IMR-90 (cell line): ENCODE measurements at regions not wholly inside any gene's neighbourhood (a gene's known extent, or its start where the extent isn't known, plus 50 kb on each side); places are given as distances from the start of the nearest gene placed in this dataset.

Source experiments
- ATAC-seq: fragments of 200-7000 bp; cut with Tn5 transposase; 2 replicates; pipeline ENCODE4 v1.9.1; 2020; ENCODE audit warnings: low read depth, mild to moderate bottlenecking, moderate library complexity
- BruUV-seq: library from RNA; stranded (reverse); fragments of 400-500 nt; replicated peaks from 2 replicates; lab custom pipeline; 2021; lab: Mats Ljungman, UMichigan
- CTCF ChIA-PET: fragments of 300-600 bp; formaldehyde crosslinking; extraction: SDS; loops from one replicate; lab custom pipeline; 2021; ENCODE audit warnings: antibody characterized with exemption; lab: Yijun Ruan, JAX
- POLR2A ChIA-PET: fragments of 300-600 bp; sonication (Branson Sonifier 250); formaldehyde crosslinking; loops from one replicate; lab custom pipeline; 2022; ENCODE audit warnings: antibody characterized with exemption; ENCODE audit not compliant: unreplicated experiment; lab: Charles Lee
- DNase-seq: peaks from one replicate; pipeline ENCODE4 v3.0.0; 2013
- H2AFZ ChIP-seq: replicated peaks from 2 replicates; pipeline ENCODE3; 2013; ENCODE audit warnings: low read length, mild to moderate bottlenecking; ENCODE audit not compliant: poor library complexity
- H2AK5ac ChIP-seq: 2 replicates; pipeline ENCODE4 v1.6.1; 2013; ENCODE audit warnings: low read depth, low read length, inconsistent platforms
- H2AK9ac ChIP-seq: replicated peaks from 2 replicates; pipeline ENCODE3; 2013; ENCODE audit warnings: mild to moderate bottlenecking, low read depth, low read length, moderate library complexity; ENCODE audit not compliant: poor library complexity
- H2BK120ac ChIP-seq: 2 replicates; pipeline ENCODE4 v1.6.1; 2013; ENCODE audit warnings: low read depth, low read length, inconsistent platforms
- H2BK15ac ChIP-seq: 3 replicates; pipeline ENCODE4 v1.6.1; 2013; ENCODE audit warnings: low read depth, low read length, inconsistent platforms
- H2BK20ac ChIP-seq: 2 replicates; pipeline ENCODE4 v1.6.1; 2013; ENCODE audit warnings: low read depth, mild to moderate bottlenecking, inconsistent platforms, low read length, moderate library complexity
- H2BK5ac ChIP-seq: 2 replicates; pipeline ENCODE4 v1.6.1; 2013; ENCODE audit warnings: mild to moderate bottlenecking, low read depth, low read length, inconsistent platforms; ENCODE audit not compliant: poor library complexity, severe bottlenecking
- H3K14ac ChIP-seq: replicated peaks from 2 replicates; pipeline ENCODE4 v1.6.1; 2013; ENCODE audit warnings: low read depth, low read length, inconsistent platforms
- H3K18ac ChIP-seq: 2 replicates; pipeline ENCODE4 v1.6.1; 2013; ENCODE audit warnings: low read depth, low read length, control low read depth
- H3K23ac ChIP-seq: 2 replicates; pipeline ENCODE4 v1.6.1; 2013; ENCODE audit warnings: low read depth, low read length, inconsistent platforms
- H3K27ac ChIP-seq: 2 replicates; pipeline ENCODE4 v1.5.1; 2013; ENCODE audit warnings: mild to moderate bottlenecking, control low read depth, low read length; ENCODE audit not compliant: insufficient read depth
- H3K27me3 ChIP-seq: 2 replicates; pipeline ENCODE4 v1.6.1; 2013; ENCODE audit warnings: low read length; ENCODE audit not compliant: control insufficient read depth, insufficient read depth
- H3K36me3 ChIP-seq: 2 replicates; pipeline ENCODE4 v1.6.1; 2013; ENCODE audit warnings: low read length, mixed read lengths; ENCODE audit not compliant: control insufficient read depth, insufficient read depth
- H3K4ac ChIP-seq: 2 replicates; pipeline ENCODE4 v1.6.1; 2013; ENCODE audit warnings: low read depth, low read length, inconsistent platforms
- H3K4me1 ChIP-seq: 2 replicates; pipeline ENCODE4 v1.6.1; 2013; ENCODE audit warnings: low read length, mixed read lengths; ENCODE audit not compliant: control insufficient read depth, insufficient read depth
- H3K4me2 ChIP-seq: 2 replicates; pipeline ENCODE4 v1.6.1; 2013; ENCODE audit warnings: low read depth, mild to moderate bottlenecking, control low read depth, low read length, moderate library complexity
- H3K4me3 ChIP-seq: 2 replicates; pipeline ENCODE4 v1.5.1; 2013; ENCODE audit warnings: low read depth, mild to moderate bottlenecking, control low read depth, low read length, moderate library complexity; ENCODE audit not compliant: insufficient read depth
- H3K56ac ChIP-seq: 2 replicates; pipeline ENCODE4 v1.6.1; 2013; ENCODE audit warnings: low read length, inconsistent platforms; ENCODE audit not compliant: insufficient read depth; ENCODE audit errors: extremely low read depth
- H3K79me1 ChIP-seq, 2 experiments: 2 replicates each; pipeline ENCODE4 v1.6.1; 2013; ENCODE audit warnings: low read length in 2 of 2, inconsistent platforms in 1 of 2, low read depth in 1 of 2
- H3K9ac ChIP-seq: 2 replicates; pipeline ENCODE4 v1.6.1; 2013; ENCODE audit warnings: low read depth, low read length, control low read depth
- H3K9me1 ChIP-seq: 2 replicates; pipeline ENCODE4 v1.6.1; 2013; ENCODE audit warnings: low read length, inconsistent platforms; ENCODE audit not compliant: insufficient read depth
- H3K9me3 ChIP-seq: 2 replicates; pipeline ENCODE4 v1.6.1; 2013; ENCODE audit warnings: low read length; ENCODE audit not compliant: control insufficient read depth, insufficient read depth
- H4K20me1 ChIP-seq: 2 replicates; pipeline ENCODE4 v1.6.1; 2013; ENCODE audit warnings: low read length, inconsistent platforms; ENCODE audit not compliant: insufficient read depth
- H4K5ac ChIP-seq: 2 replicates; pipeline ENCODE4 v1.6.1; 2013; ENCODE audit warnings: mild to moderate bottlenecking, low read depth, low read length, control low read depth
- H4K8ac ChIP-seq, 2 experiments: 2 replicates each; pipeline ENCODE4 v1.6.1; 2013; ENCODE audit warnings: low read depth in 2 of 2, low read length in 2 of 2, control low read depth in 1 of 2, inconsistent platforms in 1 of 2
- H4K91ac ChIP-seq: 2 replicates; pipeline ENCODE4 v1.6.1; 2013; ENCODE audit warnings: low read depth, low read length, inconsistent platforms; ENCODE audit not compliant: insufficient read depth
- CTCF ChIP-seq: conservative IDR thresholded peaks from 2 replicates; pipeline ENCODE4 v1.5.1; 2012; ENCODE audit warnings: mild to moderate bottlenecking, low read depth, low read length, improper control_type of control experiment
- MAFK ChIP-seq: IDR thresholded peaks from 2 replicates; pipeline ENCODE4 v1.6.1; 2012; ENCODE audit warnings: low read depth, low read length, improper control_type of control experiment
- MAZ ChIP-seq: IDR thresholded peaks from 2 replicates; pipeline ENCODE4 v1.6.1; 2012; ENCODE audit warnings: low read depth, mild to moderate bottlenecking, low read length, improper control_type of control experiment, moderate library complexity, borderline replicate concordance
- POLR2A ChIP-seq: IDR thresholded peaks from 2 replicates; pipeline ENCODE4 v1.6.1; 2012; ENCODE audit warnings: mild to moderate bottlenecking, low read depth, low read length
- RCOR1 ChIP-seq: IDR thresholded peaks from 2 replicates; pipeline ENCODE4 v1.6.1; 2012; ENCODE audit warnings: mild to moderate bottlenecking, low read length, improper control_type of control experiment; ENCODE audit not compliant: insufficient replicate concordance
- USF2 ChIP-seq: fragments of 150-350 bp; IDR thresholded peaks from 2 replicates; pipeline ENCODE4 v1.6.1; 2017; ENCODE audit warnings: mild to moderate bottlenecking, antibody characterized with exemption, low read length, low read depth
- WGBS, 2 experiments: methylation state at CpG; one replicate each; pipeline versions ENCODE4 v1.1.5 to v1.1.7; 2013; ENCODE audit warnings: missing lambda C conversion rate in 2 of 2; ENCODE audit not compliant: insufficient read length in 1 of 2; ENCODE audit errors: extremely low coverage in 2 of 2; 5-methylcytosine and 5-hydroxymethylcytosine counted together
- dilution Hi-C: fragments of 300-500 bp; cut with HindIII; formaldehyde crosslinking; loops from one replicate; pipeline ENCODE4 v1.14.3; 2018; ENCODE audit warnings: low sequenced_read_pairs; ENCODE audit not compliant: unreplicated experiment
- in situ Hi-C: fragments of 300-500 bp; cut with MboI; formaldehyde crosslinking; loops from 3 replicates; pipeline ENCODE4 v1.14.3; 2019; ENCODE audit warnings: low sequenced_read_pairs, inconsistent platforms, mixed read lengths
- intact Hi-C: fragments of 100-400 bp; cut with micrococcal nuclease; formaldehyde crosslinking; loops from 2 replicates; pipeline ENCODE4 v1.10.0; 2022

- no peak for TF ChIP-seq MAFK
Observed at GRCh38 chr12:114611145-114612018, 72.6 kb downstream of the TBX3 start (continued).

- peaks cover 2% of the 10 kb centered on the region; the same call in 1 of the 2 replicates for H3K27me3 ChIP-seq
Observed at GRCh38 chr12:114608509-114608908, 75.5 kb downstream of the TBX3 start.

More at GRCh38 chr12:114608509-114608908, 75.5 kb downstream of the TBX3 start:
- dilution Hi-C loops = no loop called here
- peaks cover 1% of the 10 kb centered on the region; the same call in 1 of the 2 replicates for H3K4me1 ChIP-seq
- H2AFZ ChIP-seq = no peak overlapping the region
- no peaks in the 10 kb centered on the region for H3K36me3 ChIP-seq
- no peaks in the 10 kb centered on the region for H3K9me3 ChIP-seq
- intact Hi-C loops = no loop called here
- H4K20me1 ChIP-seq = no peaks in the 10 kb centered on the region
- no peak overlapping the region for H3K4me2 ChIP-seq
- no peak overlapping the region for H3K23ac ChIP-seq
- no peak overlapping the region for H3K18ac ChIP-seq
- in situ Hi-C loops = no loop called here
- BruUV-seq = no TSS peak
- no peaks in the 10 kb centered on the region for H3K79me1 ChIP-seq
- no peak overlapping the region for H2AK9ac ChIP-seq
- H3K27ac ChIP-seq = no peak overlapping the region
- DNase-seq (no peak), ATAC-seq (no peak)
- no peaks in the 10 kb centered on the region for H3K9me1 ChIP-seq
- H2BK5ac ChIP-seq = no peak overlapping the region
- H3K4ac ChIP-seq = no peak overlapping the region
- H2AK5ac ChIP-seq = no peak overlapping the region
- no peak overlapping the region for H3K9ac ChIP-seq
- POLR2A ChIA-PET = no interaction called here
- H3K14ac ChIP-seq = no peak overlapping the region
- no peak for TF ChIP-seq RCOR1
- no peak for TF ChIP-seq USF2
- no peak for TF ChIP-seq POLR2A
- TF ChIP-seq MAFK = no peak
- TF ChIP-seq MAZ = no peak
- TF ChIP-seq CTCF = no peak
- no peak overlapping the region for H3K56ac ChIP-seq
- no peak overlapping the region for H4K5ac ChIP-seq
- no peak overlapping the region for H2BK120ac ChIP-seq
- WGBS, 2 experiments = 37% methylated on average over 3 of the region's 3 CpGs; no CpG with 5 or more reads in 1 of the 2 experiments
- no peak overlapping the region for H3K4me3 ChIP-seq
- no peak overlapping the region for H4K8ac ChIP-seq
- no peak overlapping the region for H4K91ac ChIP-seq
- CTCF ChIA-PET = no interaction called here
- no peak overlapping the region for H2BK20ac ChIP-seq
- no peak overlapping the region for H2BK15ac ChIP-seq
